HG03558 (cell line): ENCODE measurements at regions not wholly inside any gene's neighbourhood (a gene's known extent, or its start where the extent isn't known, plus 50 kb on each side); places are given as distances from the start of the nearest gene placed in this dataset.
"Not testable (repeated sequence)": the region's sequence is repeated elsewhere in the genome, so short reads cannot be mapped to it uniquely, and the experiment has no call there.

Source experiments
- ATAC-seq: cut with Tn5 transposase; IDR thresholded peaks from one replicate; pipeline ENCODE4 v1.9.1; 2021; ENCODE audit warnings: moderate number of reproducible peaks; ENCODE audit not compliant: unreplicated experiment; ENCODE audit errors: extremely low read depth

DNA sequence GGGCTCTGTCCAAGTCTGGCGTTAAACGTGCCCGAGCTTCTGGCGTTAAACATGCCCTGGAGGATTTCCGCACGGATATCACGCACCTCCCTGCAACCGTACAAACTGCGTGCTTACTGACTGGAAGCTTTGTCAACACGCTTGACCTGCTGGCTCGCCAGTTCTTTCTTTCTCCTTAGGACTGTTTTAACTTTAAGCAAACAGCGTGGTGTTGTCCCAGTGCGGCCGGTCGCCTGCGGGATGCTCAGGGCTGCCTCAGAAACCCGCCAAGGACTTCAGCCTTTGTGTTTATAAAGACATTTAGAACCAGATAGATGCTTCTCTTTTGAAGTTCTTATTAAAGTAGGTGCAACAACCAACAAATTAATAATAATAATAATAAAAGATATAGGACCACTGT, 946.0 kb downstream of the RAB28 start:
- ATAC-seq = no peak

DNA sequence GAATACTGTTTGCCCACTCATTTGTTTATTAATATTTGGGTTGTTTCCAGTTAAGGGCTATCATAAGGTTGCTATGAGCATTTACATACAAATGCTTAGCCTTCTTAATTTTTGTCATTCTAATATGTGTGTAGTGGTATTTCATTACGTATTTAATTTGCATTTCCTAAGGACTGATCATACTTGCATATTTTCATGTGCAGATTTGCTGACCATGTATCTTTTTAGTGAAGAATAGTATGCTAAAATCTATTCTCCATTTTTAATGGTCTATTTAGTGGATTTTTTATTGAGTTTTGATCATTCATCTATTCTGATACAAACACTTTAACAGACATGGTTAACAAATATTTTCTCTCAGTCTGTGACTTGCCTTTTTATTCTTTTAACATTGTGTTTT, 949.5 kb downstream of the RAB28 start:
- no peak for ATAC-seq

DNA sequence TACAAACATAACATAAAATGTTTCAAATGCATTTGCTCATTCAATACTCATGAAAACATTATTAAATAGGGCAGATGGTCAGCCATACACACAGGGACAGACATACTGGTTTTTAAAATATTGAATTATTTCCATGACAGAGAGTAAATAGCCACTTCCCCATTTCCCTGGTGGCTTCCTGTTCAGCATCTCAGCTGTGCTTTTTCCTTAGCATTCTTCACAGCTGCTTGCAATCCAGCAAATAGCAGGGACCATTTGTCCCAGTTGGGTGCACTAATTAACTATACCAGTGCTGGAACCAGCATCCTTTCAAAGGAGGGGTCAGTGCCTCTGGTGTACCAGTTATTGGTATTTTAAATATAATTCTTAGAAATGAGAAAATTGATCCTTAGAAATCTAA, 964.7 kb downstream of the RAB28 start:
- ATAC-seq = no peak

DNA sequence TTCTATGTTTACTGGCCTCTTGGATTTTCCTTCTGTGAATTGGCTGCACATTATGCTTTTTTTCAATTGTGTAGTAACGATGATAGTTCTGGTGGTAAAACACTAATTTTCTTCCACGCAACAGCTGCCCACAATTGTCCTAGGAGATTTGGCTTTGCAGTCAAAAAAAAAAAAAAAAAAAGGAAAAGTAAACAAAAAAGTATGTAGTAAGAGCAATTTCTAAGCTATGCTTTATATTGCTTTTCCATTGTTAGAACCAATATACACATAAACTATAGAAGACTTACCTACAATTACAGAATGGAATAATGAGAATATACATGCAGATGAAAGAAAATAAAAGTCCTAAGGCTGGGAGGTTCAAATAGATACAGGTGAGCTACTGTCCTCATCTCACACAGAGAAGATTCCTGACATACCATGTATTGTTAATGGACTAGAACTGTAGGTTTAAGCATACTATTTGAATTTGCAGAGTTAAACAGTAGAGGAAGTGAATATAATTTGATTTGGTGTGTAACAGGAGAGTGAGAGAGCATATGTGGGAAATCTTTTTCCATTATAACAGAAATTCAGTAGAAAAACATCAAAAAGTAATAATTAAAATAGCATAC, 976.2 kb downstream of the RAB28 start:
- no peak for ATAC-seq

DNA sequence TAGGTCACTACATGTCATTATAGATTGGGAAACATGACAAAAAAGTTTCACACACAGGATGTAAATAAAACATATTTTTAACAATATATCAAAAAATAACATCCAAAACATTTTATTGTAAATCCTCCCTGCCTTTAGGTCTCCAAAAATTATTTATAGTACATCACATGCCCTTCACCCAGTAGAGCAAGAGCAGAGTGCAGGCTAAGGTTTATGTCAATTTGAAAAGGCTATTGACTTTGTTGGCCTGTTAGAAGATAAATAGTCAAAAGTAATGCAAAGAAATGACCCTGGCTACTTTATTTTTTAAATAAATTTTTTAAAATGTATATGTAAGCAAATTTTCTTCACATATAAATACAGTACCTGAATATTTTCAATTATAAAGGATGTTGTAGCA, 983.7 kb downstream of the RAB28 start:
- ATAC-seq = no peak

DNA sequence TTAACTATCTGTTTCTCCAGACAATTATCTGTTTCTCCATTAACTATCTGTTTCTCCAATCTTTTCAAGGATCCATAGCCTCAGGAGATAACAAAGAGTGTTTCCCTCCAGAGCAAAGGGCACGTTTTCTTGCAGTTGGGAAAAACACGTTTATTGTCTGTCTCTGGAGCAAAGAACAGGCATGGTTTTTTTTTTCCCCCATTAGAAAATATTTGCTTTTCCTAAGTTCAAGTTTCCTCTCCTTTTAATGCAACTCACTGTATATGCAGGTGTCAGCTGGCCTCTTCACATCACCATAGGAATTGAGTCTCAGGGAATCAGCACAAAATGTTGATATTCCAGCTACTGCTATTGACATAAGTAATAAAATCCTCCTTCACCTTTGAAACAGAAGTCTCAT, 984.4 kb downstream of the RAB28 start:
- no peak for ATAC-seq

DNA sequence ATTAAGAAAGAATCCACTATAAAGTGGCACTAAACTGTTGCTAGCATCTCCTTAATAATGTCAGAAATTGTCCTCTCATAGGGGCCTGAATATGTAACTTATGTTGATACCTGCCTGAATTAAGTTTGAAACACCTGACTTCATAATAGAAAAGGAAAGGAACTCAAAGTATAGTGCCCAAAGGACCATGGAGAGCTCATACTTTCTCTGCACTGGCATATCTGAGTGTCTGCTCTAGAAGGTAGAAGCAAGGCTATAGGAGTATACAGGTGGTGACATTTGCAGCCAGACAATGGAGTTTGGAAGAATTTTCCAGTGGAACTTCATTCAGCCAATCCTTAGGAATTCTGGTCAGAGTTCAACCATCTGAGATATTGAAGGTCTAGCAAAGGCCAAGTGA, 988.9 kb downstream of the RAB28 start:
- no peak for ATAC-seq

DNA sequence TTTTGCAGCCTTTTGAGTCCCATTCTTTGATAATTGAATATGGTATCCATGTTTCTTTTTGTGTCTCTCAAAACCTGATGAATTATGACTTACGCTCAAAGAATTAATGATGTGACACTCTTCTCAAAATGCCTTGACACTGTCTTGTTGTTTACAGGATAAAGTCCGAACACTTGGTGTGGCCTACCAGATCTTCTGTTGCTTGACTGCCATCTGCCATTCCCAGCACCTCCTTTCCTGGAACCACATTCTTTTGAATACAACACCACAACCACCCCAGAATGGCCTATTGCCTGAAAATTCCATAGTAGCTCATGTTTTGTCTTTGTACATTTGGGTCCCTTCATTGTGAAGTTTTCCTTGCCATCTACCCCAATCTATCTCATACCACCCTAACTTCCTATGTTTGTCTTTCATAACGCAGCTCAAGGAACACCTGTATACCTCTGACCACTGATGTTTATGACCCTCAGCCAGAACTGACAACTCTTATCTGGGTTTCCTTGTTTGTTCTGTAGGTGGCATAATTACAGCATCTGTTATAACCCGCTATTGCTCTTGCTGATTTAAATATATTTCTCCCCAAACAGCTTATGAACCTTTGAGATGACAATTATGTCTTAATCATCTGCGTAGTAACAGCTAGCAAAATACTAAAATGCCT, 991.3 kb downstream of the RAB28 start:
- ATAC-seq = no peak

DNA sequence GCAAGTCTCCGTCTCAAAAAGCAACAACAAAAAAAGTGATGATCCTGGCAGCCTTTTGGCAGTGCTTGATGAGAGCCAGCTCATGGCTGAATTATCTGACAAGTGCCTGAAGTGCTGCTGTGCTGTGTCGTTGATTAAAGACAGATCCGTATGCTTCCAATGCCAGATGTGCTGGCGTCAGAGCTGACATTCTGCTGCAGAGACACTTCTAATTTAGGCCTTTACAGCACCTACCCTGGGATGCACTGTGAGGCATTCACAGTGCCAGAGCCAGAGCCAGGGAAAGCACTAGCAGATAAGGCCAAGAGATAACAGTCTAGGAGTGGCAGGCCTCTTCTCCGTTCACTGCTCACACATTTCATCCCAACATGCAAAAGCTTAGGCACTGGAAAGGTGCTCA, 995.5 kb downstream of the RAB28 start:
- ATAC-seq = no peak

DNA sequence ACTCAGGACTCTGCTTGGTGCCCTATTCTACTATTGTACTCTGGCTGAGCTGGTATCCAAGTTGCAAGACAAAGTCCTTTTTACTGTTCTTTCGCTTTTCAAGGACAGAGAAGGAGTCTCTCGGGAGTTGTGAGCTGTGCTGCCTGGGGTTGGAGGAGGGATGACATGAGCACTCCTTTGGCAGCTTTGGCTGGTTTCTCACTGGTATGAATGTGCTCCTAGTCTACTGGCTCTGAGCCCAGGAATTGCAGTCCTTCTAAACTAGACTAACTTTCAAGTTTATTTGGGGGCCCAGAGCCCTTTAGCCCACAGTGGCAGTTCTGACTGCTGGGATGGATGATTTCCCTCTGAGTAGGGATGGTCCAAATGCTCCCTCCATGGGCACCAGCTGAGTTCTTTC, 997.1 kb downstream of the RAB28 start:
- no peak for ATAC-seq

DNA sequence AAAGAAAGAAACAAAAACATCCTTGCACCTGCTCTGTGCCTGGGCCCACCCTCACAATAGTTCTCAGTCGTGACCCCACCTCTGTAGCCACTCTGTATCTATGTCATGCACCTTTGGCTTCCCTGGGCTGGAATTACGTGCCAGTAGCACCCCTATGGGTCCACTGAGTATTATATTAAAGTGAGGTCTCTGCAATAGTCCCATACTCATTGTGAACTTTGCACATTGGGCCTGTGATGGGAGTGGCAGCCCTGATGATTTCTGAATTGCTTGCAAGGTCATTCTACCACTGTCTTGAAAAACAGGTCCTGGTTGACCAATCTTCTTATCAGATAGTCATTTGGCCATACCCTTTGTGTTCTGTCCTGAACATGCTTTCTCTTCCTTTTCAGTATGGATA, 1012.1 kb downstream of the RAB28 start:
- no peak for ATAC-seq

DNA sequence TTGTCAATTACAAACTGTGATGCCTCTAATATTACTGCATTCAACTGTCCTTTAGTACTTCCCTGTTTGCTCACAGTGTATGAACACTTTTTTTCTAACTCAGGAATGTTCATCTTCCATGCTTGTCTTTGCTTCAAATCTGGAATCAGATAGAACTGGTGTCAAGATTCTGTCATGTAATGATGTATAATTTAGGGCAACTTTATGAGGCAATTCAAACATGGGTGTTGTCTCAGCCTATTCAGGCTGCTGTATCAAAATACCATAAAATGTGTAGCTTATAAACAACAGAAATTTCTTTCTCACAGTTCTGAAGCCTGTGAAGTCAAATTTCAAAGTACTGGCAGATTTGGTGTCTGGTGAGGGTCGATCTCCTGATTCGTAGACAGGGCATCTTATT, 1012.9 kb downstream of the RAB28 start:
- no peak for ATAC-seq

DNA sequence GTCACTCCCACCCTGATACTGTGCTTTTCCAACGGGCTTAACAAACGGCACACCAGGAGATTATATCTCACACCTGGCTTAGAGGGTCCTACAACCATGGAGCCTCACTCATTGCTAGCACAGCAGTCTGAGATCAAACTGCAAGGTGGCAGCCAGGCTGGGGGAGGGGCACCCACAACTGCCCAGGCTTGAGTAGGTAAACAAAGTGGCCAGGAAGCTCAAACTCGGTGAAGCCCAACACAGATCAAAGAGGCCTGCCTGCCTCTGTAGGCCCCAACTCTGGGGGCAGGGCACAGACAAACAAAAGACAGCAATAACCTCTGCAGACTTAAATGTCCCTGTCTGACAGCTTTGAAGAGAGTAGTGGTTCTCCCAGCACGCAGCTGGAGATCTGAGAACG, 1022.6 kb downstream of the RAB28 start:
- ATAC-seq = not testable (repeated sequence)

DNA sequence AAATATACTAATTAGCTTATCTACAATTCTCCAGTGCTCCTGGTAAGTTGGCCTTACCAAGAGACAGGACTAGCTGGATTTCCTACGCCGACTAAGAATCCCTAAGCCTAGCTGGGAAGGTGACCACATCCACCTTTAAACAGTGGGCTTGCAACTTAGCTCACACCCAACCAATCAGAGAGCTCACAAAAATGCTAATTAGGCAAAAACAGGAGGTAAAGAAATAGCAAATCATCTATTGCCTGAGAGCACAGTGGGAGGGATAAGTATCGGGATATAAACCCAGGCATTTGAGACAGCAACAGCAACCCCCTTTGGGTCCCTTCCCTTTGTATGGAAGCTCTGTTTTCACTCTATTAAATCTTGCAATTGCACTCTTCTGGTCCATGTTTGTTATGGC, 1025.0 kb downstream of the RAB28 start:
- no peak for ATAC-seq

DNA sequence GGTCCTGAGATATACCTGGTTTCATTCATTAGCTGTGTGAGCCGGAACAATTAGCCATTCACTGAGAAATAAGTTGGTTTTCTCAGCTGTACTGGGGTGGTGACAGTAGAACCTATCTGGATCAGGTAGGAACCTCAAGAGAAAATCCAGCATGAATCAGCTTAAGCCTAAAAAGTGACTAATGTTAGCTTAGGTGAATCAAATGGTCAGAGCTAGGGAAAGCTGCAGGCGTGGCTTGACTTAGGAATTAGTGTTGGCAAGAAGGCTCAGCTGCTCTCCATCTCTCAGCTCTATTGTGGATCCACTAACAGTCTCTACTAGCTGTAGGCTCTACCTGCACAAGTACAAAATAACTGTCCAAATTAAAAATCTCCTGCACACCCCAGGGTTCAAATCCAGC, 1025.5 kb downstream of the RAB28 start:
- ATAC-seq = no peak

DNA sequence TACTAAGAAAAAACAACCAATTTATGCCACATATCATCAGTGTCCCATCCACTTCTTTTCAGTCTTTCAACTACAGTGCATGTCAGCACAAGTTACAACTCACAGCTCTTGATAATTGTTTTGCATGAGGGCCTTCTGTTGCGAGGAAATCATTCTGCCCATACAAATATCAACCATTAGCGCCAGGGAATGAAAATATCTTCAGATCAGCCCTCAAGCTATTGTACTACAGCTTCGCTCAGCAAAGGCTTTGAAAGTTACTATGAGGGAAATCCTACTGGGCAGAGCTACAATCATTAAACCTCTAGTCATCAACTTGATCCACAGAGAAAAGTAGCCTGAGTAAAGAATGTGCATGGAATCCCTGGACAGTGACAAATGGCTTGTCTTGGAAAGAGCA, 1023.6 kb upstream of the HS3ST1 start:
- no peak for ATAC-seq

DNA sequence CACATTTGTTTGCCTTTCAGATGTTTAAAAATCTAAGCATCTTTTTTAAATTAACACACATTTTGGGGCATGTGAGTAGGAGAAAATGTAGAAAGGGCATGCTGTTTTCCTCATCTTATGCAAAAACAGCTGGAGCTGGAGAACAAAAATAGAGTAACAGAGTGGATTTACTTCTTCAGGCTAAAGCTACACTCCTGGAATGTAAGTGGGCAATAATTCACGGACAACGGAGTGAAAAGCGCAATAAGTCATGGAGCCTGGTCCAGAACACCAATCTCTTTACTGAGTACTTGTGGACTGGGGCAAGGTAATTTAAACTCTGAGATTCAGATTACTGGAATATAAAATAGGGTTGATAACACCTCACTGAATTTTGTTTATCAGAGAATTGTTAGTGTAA, 1018.8 kb upstream of the HS3ST1 start:
- ATAC-seq = no peak

DNA sequence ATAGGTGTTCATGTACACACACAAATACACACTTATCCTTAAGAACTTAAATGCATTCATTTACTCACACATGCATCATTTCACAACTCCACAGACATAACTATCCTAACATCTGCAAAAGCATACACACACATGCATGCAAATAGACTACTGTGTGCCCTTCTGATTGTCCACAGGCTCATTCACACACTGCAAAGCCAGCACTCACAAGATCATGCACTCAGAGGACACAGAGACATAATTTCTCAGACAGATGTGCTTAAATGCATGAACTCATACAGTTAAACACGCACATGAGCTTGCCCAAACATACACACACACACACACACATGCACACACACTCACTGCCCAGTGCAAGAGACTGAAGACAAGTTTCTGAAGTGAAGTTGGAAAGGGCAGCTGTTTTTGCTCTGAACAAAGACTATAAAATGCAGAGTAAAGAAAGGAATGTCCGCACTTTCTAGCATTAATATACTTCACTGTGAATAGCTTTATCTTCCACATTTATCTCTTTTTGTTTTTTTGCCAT, 1018.0 kb upstream of the HS3ST1 start:
- ATAC-seq = no peak

DNA sequence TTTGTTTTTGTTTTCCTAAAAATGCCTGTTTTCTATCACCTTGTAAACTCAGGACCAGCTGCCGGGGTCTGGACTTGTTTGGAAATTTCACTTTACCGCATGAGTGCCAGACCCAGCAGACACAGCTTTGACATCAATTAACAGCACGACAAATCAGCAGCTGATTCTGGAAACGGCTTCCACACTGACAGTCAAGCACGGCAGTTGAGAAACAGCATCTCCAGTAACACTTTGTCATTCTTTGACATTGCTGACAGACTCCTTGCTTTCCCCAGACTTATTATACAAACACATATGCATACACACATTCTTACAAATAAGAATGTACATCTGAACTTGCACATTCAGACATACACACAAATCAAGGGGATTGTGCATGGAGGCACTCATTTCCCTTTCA, 1017.6 kb upstream of the HS3ST1 start:
- ATAC-seq = no peak

DNA sequence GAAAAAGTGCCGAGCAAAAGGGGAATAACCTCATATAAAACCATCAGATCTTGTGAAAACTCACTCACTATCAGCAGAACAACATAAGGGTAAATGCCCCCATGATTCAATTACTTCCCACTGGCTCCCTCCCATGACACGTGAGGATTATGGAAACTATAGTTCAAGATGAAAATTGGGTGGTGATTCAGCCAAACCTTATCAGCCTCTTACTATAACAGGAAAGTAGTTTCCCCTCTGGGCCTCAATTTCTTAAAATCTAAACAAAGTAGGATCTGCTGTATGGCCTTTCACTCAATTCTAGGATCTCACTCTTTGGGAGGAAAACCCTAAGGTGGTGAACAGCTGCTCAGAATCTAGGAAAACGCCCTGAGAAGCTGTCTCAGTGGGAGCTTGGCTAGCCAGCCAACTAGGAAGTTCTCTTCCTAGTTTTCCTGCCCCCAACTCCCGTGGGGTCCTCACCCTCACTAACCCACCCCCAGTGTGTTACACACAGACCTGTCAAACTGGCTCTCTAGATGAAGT, 1017.1 kb upstream of the HS3ST1 start:
- no peak for ATAC-seq

DNA sequence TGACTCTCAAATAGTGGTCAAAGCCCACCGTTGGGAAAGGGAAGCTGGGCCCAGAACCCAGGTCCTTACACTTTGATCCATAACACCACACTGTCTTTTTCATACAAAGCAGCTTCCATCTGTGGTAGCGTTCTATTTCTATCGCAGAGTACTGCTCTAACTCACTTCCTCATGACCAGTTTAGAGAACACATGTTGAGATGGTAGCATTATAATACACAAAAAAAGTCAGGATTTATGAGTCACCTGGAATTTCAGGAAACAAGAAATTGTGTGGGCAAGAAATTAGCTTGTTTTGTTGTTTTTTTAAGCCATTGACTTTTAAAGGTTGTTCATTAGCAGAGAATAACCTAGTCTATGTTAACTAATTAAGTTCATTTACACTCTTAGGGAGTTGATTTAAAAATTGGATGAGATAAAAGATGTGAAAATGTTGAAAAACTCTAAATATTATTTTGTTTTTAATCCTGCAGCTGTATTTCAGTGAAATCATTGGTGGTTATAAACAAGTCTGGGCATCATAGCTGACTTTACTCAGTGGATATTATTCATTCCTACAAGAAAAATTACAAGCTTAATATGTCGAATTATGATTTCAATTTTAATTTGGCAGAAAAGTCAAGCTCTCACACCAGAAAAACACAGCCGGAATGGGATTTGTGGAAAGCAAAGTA, 1011.1 kb upstream of the HS3ST1 start:
- no peak for ATAC-seq
